ENCODE measurements at regions not wholly inside any gene's neighbourhood (a gene's known extent, or its start where the extent isn't known, plus 50 kb on each side); places are given as distances from the start of the nearest gene placed in this dataset.
"Not testable (repeated sequence)": the region's sequence is repeated elsewhere in the genome, so short reads cannot be mapped to it uniquely, and the experiment has no call there.

DNA sequence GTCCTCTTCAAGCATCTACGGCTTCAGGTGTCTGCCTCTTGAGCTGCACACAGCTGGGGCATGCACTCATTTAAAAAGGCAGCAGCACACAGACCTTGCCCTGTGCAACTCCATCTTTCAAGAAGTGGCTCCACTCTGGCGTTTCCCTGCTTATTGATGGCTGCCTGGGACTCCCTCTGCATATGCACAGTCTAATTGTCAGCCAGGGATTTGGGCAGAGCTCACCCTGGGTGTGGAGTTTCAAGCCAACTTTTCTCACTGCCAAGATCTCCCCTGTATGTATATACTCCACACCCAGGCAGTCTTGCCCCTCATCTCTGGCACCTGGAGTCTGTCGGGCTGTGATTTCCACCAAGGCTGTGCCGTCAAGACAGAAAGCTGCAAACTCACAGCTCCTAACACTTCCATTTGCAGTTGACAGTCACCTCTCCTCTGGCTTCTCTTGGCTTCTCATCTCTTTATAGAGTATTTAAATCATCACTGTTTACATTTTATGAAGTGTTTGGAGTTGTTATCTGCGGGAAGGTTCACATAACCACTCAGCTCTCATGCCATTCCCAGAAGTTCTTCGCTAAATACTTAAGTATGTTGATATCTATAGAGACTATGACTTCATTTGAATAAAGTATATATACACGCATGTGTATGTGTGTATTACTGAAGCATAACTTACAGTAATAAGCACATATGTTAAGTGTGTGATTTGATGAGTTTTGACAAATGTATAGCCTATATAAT is 130.5 kb upstream of the ZNF469 start:
- not testable (repeated sequence) for DNase-seq

DNA sequence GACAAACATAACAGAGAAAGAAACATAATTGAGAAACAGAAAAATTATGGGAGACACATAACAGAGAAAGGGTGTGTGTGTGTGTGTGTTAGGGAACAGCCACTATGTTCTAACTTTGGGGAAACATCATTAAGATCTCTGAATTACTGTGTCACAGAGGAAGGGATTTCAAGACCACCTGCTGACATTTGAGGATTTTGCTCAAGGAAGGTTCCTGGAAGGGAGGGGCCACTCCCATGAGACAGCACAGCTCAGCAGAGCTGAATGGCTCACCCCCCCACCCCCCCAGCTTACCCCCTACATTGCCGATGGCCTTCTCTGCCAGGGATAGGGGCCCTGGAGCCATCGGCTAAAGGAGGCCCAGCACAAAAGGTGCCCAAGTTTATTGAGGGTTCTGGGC is 124.6 kb upstream of the ZNF469 start:
- DNase-seq = not testable (repeated sequence)

GRCh38 chr16:88258764-88259525 is 123.8 kb upstream of the ZNF469 start:
- not testable (repeated sequence) for DNase-seq

- DNase-seq = not testable (repeated sequence)
Measured at GRCh38 chr16:88259538-88259937, 123.2 kb upstream of the ZNF469 start.

DNA sequence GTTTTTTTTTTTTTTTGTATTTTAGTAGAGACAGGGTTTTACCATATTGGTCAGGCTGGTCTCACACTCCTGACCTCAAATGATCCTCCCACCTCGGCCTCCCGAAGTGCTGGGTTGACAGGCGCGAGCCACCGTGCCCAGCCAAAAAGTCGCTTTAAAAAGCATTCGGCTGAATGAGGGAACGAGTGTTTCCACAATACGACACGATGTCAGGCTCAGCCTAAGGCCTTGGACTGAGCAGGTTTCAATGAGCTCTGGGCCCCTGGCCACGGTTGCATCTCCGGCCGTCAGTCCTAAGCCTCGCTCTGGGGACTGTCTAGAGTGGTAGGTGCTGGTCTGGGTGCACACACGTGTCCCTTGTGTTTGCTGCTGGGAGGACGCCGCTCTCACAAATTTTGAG is 122.6 kb upstream of the ZNF469 start:
- not testable (repeated sequence) for DNase-seq

DNA sequence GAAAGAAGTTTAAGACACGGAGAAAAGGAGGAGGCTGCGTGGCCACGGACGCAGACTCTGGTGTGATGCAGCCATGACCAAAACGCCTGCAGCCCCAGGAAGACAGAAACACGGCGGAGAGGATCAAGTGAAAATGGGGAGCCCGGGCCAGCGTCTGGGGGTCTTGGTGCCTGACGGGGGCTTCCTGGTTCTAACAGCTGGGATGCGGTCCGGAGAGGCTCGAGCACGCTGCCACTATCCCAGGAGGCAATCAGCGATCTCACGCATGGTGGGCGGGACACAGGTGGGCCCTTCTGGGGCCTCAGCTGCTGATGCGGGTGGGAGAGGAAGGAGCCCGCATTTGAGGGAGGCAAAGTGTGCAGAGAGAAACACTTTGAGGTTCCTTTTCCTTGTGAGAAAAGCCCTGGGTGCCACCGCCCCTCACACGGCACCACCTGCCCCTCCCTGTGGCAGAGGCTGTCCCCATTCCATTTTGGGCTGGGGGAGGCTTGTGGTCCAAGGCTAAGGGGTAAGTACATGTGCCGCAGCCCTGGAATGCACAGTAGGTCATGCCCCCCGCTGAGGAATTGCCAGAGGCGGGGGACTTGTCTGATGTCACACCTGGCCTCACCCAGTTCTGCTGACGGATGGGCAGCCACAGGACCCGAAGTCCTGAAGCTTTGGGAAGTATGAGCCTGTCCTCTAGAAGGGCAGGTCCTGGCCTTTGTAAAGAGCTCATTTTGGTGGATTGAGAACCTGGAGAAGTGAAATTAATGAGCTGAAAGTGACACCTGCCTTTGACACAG is 121.7 kb upstream of the ZNF469 start:
- DNase-seq = not testable (repeated sequence)

DNA sequence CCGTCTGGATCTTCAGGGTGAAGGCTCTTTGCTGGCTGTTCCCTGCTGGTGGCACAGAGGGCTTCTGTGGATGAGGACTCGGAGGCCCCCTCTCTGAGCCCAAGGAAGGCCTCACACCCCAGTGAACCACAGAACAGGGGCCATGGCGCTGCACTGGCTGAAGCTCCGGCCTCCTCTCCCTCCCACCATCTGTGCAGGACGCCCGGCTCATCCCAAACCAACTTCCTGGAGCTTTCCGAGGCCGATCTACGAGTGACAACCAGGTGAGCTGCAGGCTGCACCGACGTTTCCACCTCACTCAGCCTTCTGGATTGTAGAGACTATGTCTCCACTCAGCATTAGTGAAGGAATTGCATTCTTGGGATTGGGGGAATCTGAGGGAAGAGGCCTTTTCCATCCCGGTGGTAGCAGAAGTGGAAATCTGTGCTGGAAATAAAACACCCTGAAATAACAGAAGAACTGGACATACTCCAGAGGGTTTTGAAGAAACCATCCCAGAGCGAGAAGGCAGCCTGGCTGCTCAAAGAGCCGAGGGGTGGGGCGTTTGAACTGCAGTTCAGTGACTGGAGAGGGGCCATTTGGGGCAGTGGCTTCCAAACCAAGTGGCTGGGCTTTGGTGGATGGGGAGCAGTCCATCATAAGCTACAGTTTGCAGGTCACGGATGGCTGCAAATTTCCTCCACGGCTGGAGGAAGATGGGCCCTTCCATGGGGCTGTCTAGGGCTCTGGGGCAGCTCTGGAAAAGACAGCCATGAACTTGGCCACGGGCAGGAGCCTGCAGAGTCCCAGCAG is 120.7 kb upstream of the ZNF469 start:
- not testable (repeated sequence) for DNase-seq

GRCh38 chr16:88262858-88263563 is 119.7 kb upstream of the ZNF469 start:
- DNase-seq = peak; percentile 5

- DNase-seq = not testable (repeated sequence)
Measured at GRCh38 chr16:88263681-88264287, 119.0 kb upstream of the ZNF469 start.

DNA sequence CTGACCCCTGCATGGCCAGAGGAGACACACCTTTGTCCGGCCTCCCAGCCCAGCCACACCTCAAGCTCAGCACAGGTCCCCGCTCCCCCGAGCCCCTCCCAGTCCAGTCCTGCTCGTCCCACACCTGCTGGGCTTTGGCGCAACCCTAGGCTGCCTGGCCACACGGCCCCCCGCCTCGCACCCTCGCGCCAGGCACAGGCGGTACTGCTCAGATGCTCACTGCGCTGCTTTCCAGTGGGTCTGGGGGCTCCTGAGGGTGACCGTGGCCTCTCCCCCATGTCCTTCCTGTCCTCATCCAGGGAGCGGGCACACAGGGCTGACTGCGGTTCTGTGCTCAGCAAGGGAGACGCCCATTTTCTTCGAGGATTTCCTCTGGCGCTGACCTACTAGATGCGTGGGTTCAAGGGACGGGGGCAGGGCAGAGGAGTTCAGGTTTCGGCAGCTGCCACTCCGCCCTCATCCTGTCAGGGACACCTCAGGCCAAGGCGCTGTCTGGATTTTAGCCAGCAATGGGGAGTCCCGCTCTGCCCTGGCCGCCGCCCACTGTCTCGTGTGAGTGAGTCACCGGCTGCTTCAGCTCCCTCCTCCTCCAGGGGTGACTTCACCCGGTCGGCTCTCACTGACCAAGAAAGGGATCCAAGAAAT is 118.0 kb upstream of the ZNF469 start:
- DNase-seq = no peak

GRCh38 chr16:88265286-88265938 is 117.3 kb upstream of the ZNF469 start:
- not testable (repeated sequence) for DNase-seq

DNA sequence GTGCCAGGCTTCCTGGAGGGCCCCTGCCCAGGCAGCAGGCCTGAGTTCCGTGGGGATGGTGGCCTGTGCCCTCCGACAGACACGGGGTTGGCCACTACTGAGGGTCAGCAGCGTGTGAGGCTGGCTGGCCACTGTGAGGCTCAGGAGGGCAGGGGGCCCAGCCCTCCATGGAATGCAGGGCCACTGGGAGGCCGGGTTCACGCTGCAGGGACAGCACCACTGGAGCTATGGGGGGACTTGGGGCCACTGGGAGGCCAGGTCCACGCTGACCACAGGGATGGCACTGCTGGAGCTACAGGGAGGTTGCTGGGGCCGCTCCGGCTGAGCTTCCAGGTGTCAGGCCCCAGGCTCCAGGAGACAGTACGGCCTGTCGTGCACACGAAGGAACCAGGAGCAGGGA is 116.7 kb upstream of the ZNF469 start:
- not testable (repeated sequence) for DNase-seq

DNA sequence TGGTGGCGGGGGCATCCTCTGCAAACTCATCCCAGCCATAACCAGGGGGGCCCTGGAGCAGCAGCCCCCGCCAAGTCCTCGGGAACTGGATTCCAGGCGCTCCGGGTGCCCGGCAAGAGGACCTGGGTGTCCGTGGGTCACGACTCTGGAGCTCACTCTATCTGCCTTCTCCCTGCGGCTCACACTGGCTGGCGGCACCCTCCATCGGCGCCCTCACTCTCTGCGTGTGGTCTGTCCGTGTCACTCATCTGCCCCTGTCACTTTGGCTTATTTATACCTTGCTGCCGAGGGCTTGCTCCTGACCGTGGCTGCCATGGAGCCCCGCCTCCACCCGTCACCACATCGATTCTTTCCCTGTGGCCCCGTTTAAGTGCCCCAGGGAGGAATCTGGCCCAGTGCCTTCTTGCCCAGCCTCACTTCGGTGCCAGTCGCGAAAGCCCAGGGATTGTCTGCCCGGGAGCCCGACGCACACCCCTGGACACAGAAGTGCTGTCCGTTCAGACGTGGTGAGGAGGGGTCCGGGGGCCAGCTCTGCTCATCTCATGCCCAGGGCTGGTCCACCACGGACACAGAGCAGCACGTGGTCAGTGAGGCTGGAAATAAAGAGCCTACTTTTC is 115.7 kb upstream of the ZNF469 start:
- not testable (repeated sequence) for DNase-seq

DNA sequence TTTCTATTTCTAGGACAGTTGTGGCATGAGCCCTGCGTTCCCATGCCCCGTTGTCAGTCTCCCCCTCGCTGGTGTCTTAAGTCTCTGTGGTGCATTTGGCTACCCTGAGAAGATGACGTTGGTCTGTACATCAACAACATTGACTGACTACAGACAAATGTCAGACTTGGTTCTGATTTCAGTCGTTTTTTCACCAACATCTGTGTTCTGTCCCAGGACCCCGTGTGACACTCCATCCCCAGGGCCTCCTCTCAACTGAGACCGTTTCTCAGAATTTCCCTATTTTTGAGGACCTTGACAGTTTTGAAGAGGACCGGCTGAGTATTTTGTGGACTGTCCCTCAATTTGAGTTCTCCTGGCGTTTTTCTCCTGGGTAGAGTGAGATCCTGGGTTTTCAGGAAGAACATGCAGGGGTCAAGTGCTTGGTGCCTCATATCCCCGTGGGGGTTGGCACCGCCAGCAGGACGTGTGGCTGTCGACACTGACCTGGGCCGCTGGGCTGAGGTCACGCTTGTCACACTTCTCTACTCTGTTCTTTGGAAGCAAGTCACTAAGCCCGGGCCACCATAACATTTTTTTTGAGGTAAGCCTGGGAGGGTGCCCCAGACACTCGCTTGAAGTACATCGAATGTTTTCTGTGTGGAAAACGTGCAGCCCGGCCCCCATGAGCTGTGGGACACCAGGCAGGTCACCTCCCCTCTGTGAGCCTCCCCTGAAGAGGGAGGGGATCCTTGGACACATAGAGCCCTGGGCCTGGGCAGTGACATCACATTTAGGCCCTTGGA is 114.4 kb upstream of the ZNF469 start:
- DNase-seq = not testable (repeated sequence)

- not testable (repeated sequence) for DNase-seq
Measured at GRCh38 chr16:88270171-88270790, 112.5 kb upstream of the ZNF469 start.

GRCh38 chr16:88271296-88271695 is 111.5 kb upstream of the ZNF469 start:
- not testable (repeated sequence) for DNase-seq

GRCh38 chr16:88271776-88272175 is 111.0 kb upstream of the ZNF469 start:
- not testable (repeated sequence) for DNase-seq

DNA sequence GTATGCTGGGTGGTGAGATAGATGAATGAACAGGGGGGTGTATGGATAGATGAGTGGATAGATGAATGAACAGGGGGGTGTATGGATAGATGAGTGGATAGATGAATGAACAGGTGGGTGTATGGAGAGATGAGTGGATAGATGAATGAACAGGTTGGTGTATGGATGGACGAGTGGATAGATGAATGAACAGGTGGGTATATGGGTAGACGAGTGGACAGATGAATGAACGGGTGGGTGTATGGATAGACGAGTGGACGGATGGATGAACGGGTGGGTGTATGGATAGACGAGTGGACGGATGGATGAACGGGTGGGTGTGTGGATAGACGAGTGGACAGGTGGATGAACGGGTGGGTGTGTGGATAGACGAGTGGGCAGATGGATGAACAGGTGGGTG is 110.3 kb upstream of the ZNF469 start:
- not testable (repeated sequence) for DNase-seq
